GM18873 (cell line): ENCODE measurements at regions not wholly inside any gene's neighbourhood (a gene's known extent, or its start where the extent isn't known, plus 50 kb on each side); places are given as distances from the start of the nearest gene placed in this dataset.

Source experiments
- ATAC-seq: cut with Tn5 transposase; IDR thresholded peaks from one replicate; pipeline ENCODE4 v1.9.1; 2021; ENCODE audit warnings: mild to moderate bottlenecking, moderate library complexity, moderate number of reproducible peaks; ENCODE audit not compliant: unreplicated experiment, low FRiP score

GRCh38 chr3:18127859-18128681 lies 297.1 kb downstream of the SATB1 start:
- no peak for ATAC-seq

DNA sequence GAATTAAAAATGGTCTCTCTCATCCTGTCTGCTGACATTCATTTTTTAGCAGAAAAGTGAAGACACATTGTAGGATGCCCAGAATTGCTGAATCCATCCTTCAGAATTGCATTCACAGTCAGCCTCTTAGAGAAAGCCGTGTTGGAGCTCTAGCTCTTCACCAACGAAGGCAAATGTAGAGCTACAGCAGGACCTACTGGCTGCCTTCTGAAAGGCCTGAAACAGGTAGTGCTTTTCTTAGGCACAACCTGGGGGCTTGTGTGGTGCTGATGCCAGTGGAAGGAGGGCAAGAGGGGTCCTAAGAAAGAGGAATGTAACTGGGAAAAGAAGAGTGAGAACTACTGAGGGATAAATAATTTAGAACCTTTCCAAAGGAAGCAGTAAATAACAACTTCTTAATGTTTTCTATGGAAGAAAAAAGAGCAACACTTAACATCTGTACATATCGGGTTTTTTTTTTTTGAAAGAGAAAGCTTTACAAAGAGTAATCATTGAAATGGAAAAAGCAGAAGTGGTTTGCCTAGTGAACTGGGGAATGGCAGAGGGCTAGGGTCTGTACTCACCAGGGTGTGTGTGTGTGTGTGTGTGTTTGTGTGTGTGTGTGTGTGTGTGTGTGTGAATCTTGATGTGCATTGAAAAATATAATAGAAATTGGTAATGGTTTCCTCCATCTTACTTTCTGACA lies 297.8 kb downstream of the SATB1 start:
- no peak for ATAC-seq

DNA sequence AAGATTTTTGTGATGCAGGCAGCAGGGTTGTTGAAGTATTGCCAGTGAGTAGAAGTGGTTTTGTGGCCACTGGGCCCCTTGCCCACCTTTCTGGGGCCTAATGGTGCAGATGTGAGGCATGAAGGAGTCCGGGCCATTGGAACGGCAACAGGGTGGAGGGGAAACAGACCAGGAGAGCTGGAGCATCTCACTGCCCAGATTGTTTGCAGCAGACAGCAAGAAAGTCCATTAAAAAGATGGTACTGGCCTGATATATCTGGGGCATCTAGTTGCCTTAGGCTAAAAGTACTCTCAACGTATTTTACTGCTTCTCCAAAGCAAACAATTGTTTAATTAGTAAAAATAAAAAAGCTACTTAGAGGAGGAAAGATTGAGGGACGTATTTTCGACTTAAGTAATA lies 298.4 kb downstream of the SATB1 start:
- ATAC-seq = no peak

- no peak for ATAC-seq
These were observed 300.6 kb downstream of the SATB1 start for GRCh38 chr3:18124501-18124900.

GRCh38 chr3:18122264-18122663 lies 302.9 kb downstream of the SATB1 start:
- ATAC-seq = no peak

DNA sequence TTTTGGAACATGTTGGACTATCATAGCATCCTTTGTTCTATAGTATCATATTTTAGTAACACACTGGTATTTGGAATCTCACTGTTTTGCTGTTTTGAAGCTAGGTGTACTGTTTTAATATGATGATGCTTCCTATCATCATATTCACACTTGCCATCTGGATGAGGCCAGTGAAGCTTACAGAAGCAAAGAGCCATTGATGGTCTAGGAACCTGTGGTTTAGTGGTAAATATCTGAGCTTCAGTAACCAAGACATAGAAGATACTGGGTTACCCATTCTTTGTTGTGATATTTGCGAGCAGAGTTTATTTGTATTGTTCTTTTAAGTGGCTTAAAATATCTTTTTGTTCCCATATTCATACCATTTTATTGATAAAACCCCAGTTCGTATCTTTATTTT lies 304.1 kb downstream of the SATB1 start:
- no peak for ATAC-seq

DNA sequence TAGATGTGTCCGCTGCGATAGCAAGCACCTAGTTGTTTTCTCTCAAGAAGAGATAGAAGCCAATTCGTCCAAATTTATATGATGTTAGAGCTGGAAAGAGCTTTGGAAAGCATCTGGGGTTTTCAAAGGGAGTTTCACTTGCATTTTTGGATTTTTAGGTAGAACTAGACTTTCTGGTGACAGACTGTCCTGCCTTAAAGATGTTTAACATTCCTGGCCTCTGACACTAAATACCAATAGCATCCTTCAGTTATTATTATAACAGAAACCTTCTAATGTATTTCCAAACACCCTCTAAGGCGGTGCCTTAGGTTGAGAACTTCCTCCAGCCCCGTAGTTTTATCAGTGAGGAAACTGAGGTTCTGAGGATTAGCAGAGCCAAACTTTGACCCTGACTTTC lies 305.3 kb downstream of the SATB1 start:
- no peak for ATAC-seq

GRCh38 chr3:18114894-18115293 lies 310.2 kb downstream of the SATB1 start:
- ATAC-seq = no peak

- no peak for ATAC-seq
These were observed 311.7 kb downstream of the SATB1 start for GRCh38 chr3:18113417-18113816.

GRCh38 chr3:18112674-18113375 lies 312.3 kb downstream of the SATB1 start:
- ATAC-seq = no peak

DNA sequence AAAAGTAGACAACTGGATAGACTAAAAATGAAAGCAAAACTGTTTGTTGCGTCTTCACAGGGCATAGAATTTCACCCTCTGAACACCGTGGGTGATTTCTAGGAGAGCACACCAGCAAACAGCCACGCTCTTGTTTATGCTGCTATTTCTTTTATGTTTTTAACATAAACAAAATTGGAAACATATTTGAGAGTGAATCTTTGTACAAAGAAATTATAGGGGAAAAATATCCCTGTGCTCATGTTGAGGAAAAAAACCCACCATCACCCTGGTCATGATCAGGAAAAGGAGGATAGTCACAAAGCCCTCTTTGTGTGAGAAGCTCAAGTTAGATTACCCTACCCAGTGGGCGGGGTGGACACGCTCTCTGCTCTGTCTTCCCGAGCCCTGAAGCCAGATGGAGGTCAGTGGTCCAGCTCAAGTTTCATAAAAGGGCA lies 313.3 kb downstream of the SATB1 start:
- ATAC-seq = peak; percentile 54

DNA sequence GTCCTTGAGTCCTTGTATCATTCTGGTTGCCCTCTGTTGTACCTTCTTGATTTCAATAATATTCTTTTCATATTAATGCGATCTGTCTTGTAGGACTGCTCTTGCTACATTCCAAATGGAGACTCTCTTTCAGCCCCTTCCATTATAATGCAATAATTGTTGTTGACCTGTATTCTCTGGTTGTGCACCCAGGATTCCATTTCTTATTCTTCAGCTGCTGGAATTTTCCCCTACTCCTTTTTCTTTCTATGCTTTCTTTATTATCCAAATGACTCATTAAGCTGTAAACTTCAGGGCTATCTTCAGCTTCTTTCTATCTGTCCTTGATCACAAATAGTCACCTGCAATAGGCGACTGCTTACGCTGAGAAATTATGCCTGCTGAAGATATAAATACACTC lies 321.5 kb downstream of the SATB1 start:
- no peak for ATAC-seq

- ATAC-seq = no peak
These were observed 325.0 kb downstream of the SATB1 start for GRCh38 chr3:18100121-18100520.

DNA sequence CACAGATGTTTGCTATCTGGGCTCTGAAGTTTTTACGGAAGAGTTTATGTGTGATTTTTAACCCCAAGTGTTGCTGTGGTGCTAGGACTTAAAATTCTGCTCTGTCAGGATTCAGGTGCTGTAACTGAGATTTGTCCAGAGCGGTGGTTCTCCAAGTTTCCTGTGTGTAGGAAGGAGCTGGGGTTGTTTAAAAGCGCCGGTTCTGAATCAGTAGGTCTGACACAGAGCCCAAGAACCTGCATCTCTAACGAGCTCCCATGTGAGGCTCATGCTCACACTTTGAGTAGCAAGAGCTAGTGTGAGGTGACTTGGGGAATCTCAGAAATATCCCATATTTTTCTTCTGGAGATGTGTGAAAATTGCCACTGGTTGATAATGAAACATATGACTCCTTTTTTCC lies 325.5 kb downstream of the SATB1 start:
- no peak for ATAC-seq

- ATAC-seq = no peak
These were observed 326.1 kb downstream of the SATB1 start for GRCh38 chr3:18098960-18099587.

DNA sequence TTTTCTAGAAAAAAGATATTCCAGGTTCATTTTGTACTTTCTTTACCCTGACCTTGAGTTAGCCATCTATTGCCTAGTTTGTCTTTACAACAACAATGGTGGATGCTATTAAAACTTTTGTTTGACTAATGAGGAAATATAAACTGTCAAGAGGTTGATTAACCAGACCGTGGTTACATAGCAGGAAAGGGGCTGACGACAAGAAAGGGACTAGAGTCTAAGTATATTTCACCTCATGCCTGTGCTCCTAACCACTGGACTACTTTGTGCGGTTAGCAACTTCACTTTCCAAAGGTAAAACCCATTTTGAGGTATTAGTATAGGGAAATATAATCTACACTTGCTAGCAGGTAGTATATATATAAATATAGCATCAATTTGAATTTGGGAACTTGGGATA lies 327.1 kb downstream of the SATB1 start:
- no peak for ATAC-seq

DNA sequence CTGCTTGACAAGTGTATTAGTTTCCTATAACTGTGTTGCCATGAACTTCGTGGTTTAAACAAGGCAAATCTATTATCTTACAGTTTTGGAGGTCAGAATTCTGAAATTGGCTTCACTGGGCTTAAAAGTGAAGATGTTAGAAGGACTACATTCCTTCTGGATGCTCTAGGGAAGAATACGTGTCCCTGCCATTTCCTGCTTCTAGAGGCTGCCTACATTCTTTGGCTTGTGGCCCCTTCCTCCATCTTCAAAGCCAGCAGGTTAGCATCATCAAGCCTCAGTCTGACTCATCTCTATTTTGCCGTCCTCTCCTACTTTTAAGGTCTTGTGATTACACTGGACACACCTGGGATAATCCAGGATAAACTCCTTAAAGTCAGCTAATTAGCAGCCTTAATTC lies 327.7 kb downstream of the SATB1 start:
- ATAC-seq = no peak

DNA sequence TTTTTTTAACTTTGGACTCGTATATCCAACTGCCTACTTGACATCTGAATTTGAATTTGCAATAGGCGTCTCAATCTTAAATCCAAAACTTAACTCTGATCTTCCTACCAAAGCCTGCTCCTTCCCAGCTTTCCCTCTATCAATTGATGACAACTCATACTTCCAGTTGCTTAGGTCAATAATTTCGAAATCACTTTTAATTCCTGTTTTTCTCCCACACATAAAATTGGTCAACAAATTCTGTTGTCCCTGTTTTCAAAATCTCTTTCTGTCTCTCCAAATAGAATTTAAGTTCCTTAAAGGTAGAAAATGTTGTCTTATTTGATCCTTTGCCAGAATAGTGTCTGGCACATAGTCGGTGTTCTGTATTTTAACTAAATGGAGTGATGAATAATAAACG lies 332.4 kb downstream of the SATB1 start:
- ATAC-seq = no peak

GRCh38 chr3:18090377-18090776 lies 334.8 kb downstream of the SATB1 start:
- ATAC-seq = no peak

DNA sequence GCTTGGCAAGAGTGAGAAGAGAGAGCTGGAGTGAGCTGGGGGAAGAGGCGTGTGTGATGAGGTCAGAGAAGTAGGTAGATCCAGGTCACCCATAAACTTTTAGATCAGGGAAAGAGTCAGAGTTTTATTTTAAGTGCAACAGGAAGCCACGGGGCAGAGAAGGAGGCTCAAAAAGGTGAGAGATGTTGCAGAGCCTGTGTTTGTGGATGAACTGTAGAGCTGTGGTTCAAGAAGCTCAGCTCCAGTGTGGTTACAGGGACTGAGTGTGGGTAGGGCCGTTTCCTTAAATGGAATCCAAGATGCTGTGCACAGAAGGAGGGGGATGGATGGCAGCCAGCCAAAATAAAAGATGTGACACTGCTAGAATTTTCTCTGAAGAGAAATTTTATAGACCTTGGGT lies 337.2 kb downstream of the SATB1 start:
- ATAC-seq = no peak

DNA sequence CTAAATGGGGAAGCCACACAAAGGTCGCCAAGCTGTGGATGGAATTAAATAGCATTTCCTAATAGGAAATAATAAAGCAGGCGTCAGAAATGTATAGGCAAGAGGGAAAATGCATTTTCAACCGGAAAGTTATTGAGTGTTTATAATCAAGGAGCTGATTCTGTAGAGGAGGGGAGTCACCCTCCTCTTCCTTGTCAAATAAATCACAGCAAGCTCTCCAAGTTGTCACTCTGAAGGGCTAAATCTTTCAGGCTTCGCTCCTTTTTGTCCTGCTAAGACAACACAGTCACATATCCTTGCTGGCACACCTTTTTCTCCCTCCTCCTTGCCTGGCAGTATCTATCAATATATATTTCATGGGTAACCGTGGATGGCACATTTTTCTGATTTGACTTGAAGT lies 338.4 kb downstream of the SATB1 start:
- ATAC-seq = no peak
